ENCODE measurements at regions not wholly inside any gene's neighbourhood (a gene's known extent, or its start where the extent isn't known, plus 50 kb on each side); places are given as distances from the start of the nearest gene placed in this dataset.

- Histone ChIP-seq H3K9me3 (ENCODE audit: insufficient read depth, low read length, severe bottlenecking) (no peaks in the 10 kb centered on the region), H3K4me1 (ENCODE audit: insufficient read depth, low read length) (peaks cover 11% of the 10 kb centered on the region), H3K79me2 (ENCODE audit: insufficient read depth, low read length) (no peaks in the 10 kb centered on the region), H3K4me2 (ENCODE audit: insufficient read depth, low read length) (no peak overlapping the region), H2AFZ (ENCODE audit: low read depth, low read length) (no peak overlapping the region), H3K27ac (ENCODE audit: low read length) (no peak overlapping the region), H3K9ac (ENCODE audit: low read depth, low read length) (no peak overlapping the region), H3K4me3 (ENCODE audit: low read depth in 1 of 2, low read length in 2 of 2) (no peak overlapping the region), H3K36me3 (ENCODE audit: insufficient read depth, low read length) (no peaks in the 10 kb centered on the region), H3K27me3 (ENCODE audit: insufficient read depth, low read length, poor library complexity) (no peaks in the 10 kb centered on the region), H4K20me1 (ENCODE audit: insufficient read depth, low read length) (no peaks in the 10 kb centered on the region)
- DNase-seq (no peak), ATAC-seq (ENCODE audit: insufficient read depth, low read depth) (no peak)
- TF ChIP-seq CTCF (IDR thresholded peaks at IDR 0.05; ENCODE audit: borderline replicate concordance, extremely low read depth, low read length, poor library complexity, severe bottlenecking) = no peak
- TF ChIP-seq EZH2 (IDR thresholded peaks at IDR 0.05; ENCODE audit: borderline replicate concordance, low read depth, low read length, severe bottlenecking) = no peak
Measured at GRCh38 chr3:871651-872050, 221.2 kb upstream of the CNTN6 start.

- Histone ChIP-seq H4K20me1 (ENCODE audit: insufficient read depth, low read length) (no peaks in the 10 kb centered on the region), H3K79me2 (ENCODE audit: insufficient read depth, low read length) (no peaks in the 10 kb centered on the region), H3K36me3 (ENCODE audit: insufficient read depth, low read length) (no peaks in the 10 kb centered on the region), H3K4me2 (ENCODE audit: insufficient read depth, low read length) (no peak overlapping the region), H3K9me3 (ENCODE audit: insufficient read depth, low read length, severe bottlenecking) (no peaks in the 10 kb centered on the region), H3K27me3 (ENCODE audit: insufficient read depth, low read length, poor library complexity) (no peaks in the 10 kb centered on the region), H3K4me1 (ENCODE audit: insufficient read depth, low read length) (peaks cover 36% of the 10 kb centered on the region), H3K9ac (ENCODE audit: low read depth, low read length) (peak overlapping the region; percentile 27; the same call in 1 of the 2 replicates), H3K4me3 (ENCODE audit: low read depth in 1 of 2, low read length in 2 of 2) (no peak overlapping the region), H2AFZ (ENCODE audit: low read depth, low read length) (0 out of 2 replicates have a peak overlapping the region, but pooled peaks have one; percentile 8), H3K27ac (ENCODE audit: low read length) (peak overlapping the region; percentile 84)
- DNase-seq (no peak), ATAC-seq (ENCODE audit: insufficient read depth, low read depth) (peak; percentile 65)
- TF ChIP-seq EZH2 (IDR thresholded peaks at IDR 0.05; ENCODE audit: borderline replicate concordance, low read depth, low read length, severe bottlenecking) = no peak
Measured at GRCh38 chr3:877001-877400, 215.8 kb upstream of the CNTN6 start.

GRCh38 chr3:878746-879145, 214.1 kb upstream of the CNTN6 start:
- H3K9me3 ChIP-seq (ENCODE audit: insufficient read depth, low read length, severe bottlenecking) = no peaks in the 10 kb centered on the region
- no peak overlapping the region for H3K4me2 ChIP-seq (ENCODE audit: insufficient read depth, low read length)
- H3K27ac ChIP-seq (ENCODE audit: low read length) = no peak overlapping the region
- no peaks in the 10 kb centered on the region for H3K79me2 ChIP-seq (ENCODE audit: insufficient read depth, low read length)
- peaks cover 32% of the 10 kb centered on the region for H3K4me1 ChIP-seq (ENCODE audit: insufficient read depth, low read length)
- no peak overlapping the region; the same call in 1 of the 2 replicates for H2AFZ ChIP-seq (ENCODE audit: low read depth, low read length)
- H3K36me3 ChIP-seq (ENCODE audit: insufficient read depth, low read length) = no peaks in the 10 kb centered on the region
- H4K20me1 ChIP-seq (ENCODE audit: insufficient read depth, low read length) = no peaks in the 10 kb centered on the region
- ATAC-seq (ENCODE audit: insufficient read depth, low read depth) (no peak), DNase-seq (no peak)
- H3K27me3 ChIP-seq (ENCODE audit: insufficient read depth, low read length, poor library complexity) = no peaks in the 10 kb centered on the region
- TF ChIP-seq EZH2 (IDR thresholded peaks at IDR 0.05; ENCODE audit: borderline replicate concordance, low read depth, low read length, severe bottlenecking) (no peak), CTCF (IDR thresholded peaks at IDR 0.05; ENCODE audit: borderline replicate concordance, extremely low read depth, low read length, poor library complexity, severe bottlenecking) (no peak)
- H3K4me3 ChIP-seq (ENCODE audit: low read depth in 1 of 2, low read length in 2 of 2) = no peak overlapping the region
- no peak overlapping the region for H3K9ac ChIP-seq (ENCODE audit: low read depth, low read length)

- H3K4me1 ChIP-seq (ENCODE audit: insufficient read depth, low read length) = peaks cover 32% of the 10 kb centered on the region
- no peaks in the 10 kb centered on the region for H3K9me3 ChIP-seq (ENCODE audit: insufficient read depth, low read length, severe bottlenecking)
- no peak overlapping the region for H3K27ac ChIP-seq (ENCODE audit: low read length)
- no peak overlapping the region for H3K9ac ChIP-seq (ENCODE audit: low read depth, low read length)
- H2AFZ ChIP-seq (ENCODE audit: low read depth, low read length) = no peak overlapping the region
- no peak overlapping the region for H3K4me3 ChIP-seq (ENCODE audit: low read depth in 1 of 2, low read length in 2 of 2)
- no peak for ATAC-seq (ENCODE audit: insufficient read depth, low read depth)
- H3K79me2 ChIP-seq (ENCODE audit: insufficient read depth, low read length) = no peaks in the 10 kb centered on the region
- no peaks in the 10 kb centered on the region for H3K36me3 ChIP-seq (ENCODE audit: insufficient read depth, low read length)
- no peak overlapping the region for H3K4me2 ChIP-seq (ENCODE audit: insufficient read depth, low read length)
- DNase-seq = no peak
- no peaks in the 10 kb centered on the region for H4K20me1 ChIP-seq (ENCODE audit: insufficient read depth, low read length)
- H3K27me3 ChIP-seq (ENCODE audit: insufficient read depth, low read length, poor library complexity) = no peaks in the 10 kb centered on the region
- TF ChIP-seq EZH2 (IDR thresholded peaks at IDR 0.05; ENCODE audit: borderline replicate concordance, low read depth, low read length, severe bottlenecking) (no peak), CTCF (IDR thresholded peaks at IDR 0.05; ENCODE audit: borderline replicate concordance, extremely low read depth, low read length, poor library complexity, severe bottlenecking) (no peak)
Measured at GRCh38 chr3:880371-880770, 212.5 kb upstream of the CNTN6 start.
